Vagina (tissue), 2 donors: ENCODE measurements at regions not wholly inside any gene's neighbourhood (a gene's known extent, or its start where the extent isn't known, plus 50 kb on each side); places are given as distances from the start of the nearest gene placed in this dataset.

Experiments used
- DNase-seq, 2 donors: peaks; one replicate each; pipeline ENCODE4 v3.0.0-alpha.2; 2017; ENCODE audit errors: extremely low spot score in 2 of 2
- H3K27ac ChIP-seq: fragments of 200-600 bp; sonication (generic); one replicate; pipeline ENCODE4 v1.5.1; 2019
- H3K27me3 ChIP-seq: fragments of 200-600 bp; sonication (generic); one replicate; pipeline ENCODE4 v1.5.1; 2019
- H3K36me3 ChIP-seq, 2 donors: fragments of 200-600 bp; sonication (generic); one replicate each; pipeline ENCODE4 v1.5.1; 2017 to 2019
- H3K4me1 ChIP-seq: fragments of 200-600 bp; sonication (generic); one replicate; pipeline ENCODE4 v1.5.1; 2019
- H3K4me3 ChIP-seq, 2 donors: fragments of 200-600 bp; sonication (generic); 1 replicate in 1 of 2; 2 replicates in 1 of 2; pipeline ENCODE4 v1.5.1; 2016 to 2019
- H3K9me3 ChIP-seq: fragments of 200-600 bp; sonication (generic); one replicate; pipeline ENCODE4 v1.5.1; 2019
- CTCF ChIP-seq, 3 experiments: fragments of 450-650 bp in 2 of 3; fragments of 200-600 bp in 1 of 3; sonication (generic) in 1 of 3; IDR thresholded peaks; one replicate each; pipeline ENCODE4 v1.5.1; 2017 to 2019; ENCODE audit warnings: antibody characterized with exemption in 3 of 3, mild to moderate bottlenecking in 2 of 3, moderate library complexity in 2 of 3
- POLR2A ChIP-seq, 2 donors: fragments of 450-650 bp; IDR thresholded peaks; one replicate each; pipeline ENCODE4 v1.6.1; 2017; ENCODE audit warnings: antibody characterized with exemption in 2 of 2, mild to moderate bottlenecking in 2 of 2, moderate library complexity in 2 of 2
- POLR2AphosphoS5 ChIP-seq, 2 donors: sonication (generic); formaldehyde crosslinking; IDR thresholded peaks; one replicate each; pipeline ENCODE4 v1.9.0; 2017; ENCODE audit warnings: antibody characterized with exemption in 2 of 2, mild to moderate bottlenecking in 2 of 2, low read depth in 1 of 2; ENCODE audit not compliant: insufficient read depth in 1 of 2
- intact Hi-C: fragments of 100-400 bp; cut with DNase I; formaldehyde crosslinking; loops from one replicate; pipeline ENCODE4 v1.15.1; 2023

DNA sequence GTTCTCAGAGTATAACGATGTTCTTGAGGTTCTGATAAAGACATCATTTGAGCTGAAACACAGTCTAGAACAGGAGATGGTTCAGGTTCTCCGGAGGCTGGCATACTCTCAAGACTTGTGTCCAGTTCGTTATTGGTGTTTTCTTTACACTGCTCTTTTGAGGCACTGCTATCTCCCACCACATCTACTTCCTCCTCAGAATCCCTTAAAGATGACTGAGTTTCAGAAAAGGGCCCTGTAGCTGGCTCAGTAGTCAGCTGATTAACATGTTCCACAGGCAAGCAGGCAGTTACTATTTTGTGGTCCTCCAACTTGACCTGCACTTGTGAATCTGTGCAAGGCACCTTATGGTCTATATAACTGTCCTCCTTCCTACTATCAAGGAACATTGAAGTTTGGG lies 50.2 kb downstream of the ZZZ3 start:
- no peak overlapping the region for H3K4me3 ChIP-seq
- no peaks in the 10 kb centered on the region for H3K27me3 ChIP-seq
- intact Hi-C loops = no loop called here
- peaks cover 0 to 22% of the 10 kb centered on the region in 2 donors for H3K36me3 ChIP-seq
- no peak for DNase-seq
- H3K9me3 ChIP-seq = no peaks in the 10 kb centered on the region
- H3K4me1 ChIP-seq = no peaks in the 10 kb centered on the region
- no peak overlapping the region for H3K27ac ChIP-seq
- TF ChIP-seq POLR2A (IDR thresholded peaks at IDR 0.05) (no peak), POLR2AphosphoS5 (IDR thresholded peaks at IDR 0.05; ENCODE audit: insufficient read depth in 1 of 2, low read depth in 1 of 2) (no peak), CTCF (IDR thresholded peaks at IDR 0.05) (no peak)

GRCh38 chr1:77631751-77632150 lies 50.7 kb downstream of the ZZZ3 start:
- no peaks in the 10 kb centered on the region for H3K9me3 ChIP-seq
- no peaks in the 10 kb centered on the region for H3K27me3 ChIP-seq
- TF ChIP-seq CTCF (IDR thresholded peaks at IDR 0.05) (no peak), POLR2AphosphoS5 (IDR thresholded peaks at IDR 0.05; ENCODE audit: insufficient read depth in 1 of 2, low read depth in 1 of 2) (no peak), POLR2A (IDR thresholded peaks at IDR 0.05) (no peak)
- no peak overlapping the region for H3K4me3 ChIP-seq
- H3K27ac ChIP-seq = no peak overlapping the region
- no peak for DNase-seq
- intact Hi-C loops = loop anchor here (2.0 kb wide), 1 partner anchor 21 kb away; no protein-coding TSS in a partner anchor
- peaks cover 0 to 22% of the 10 kb centered on the region in 2 donors for H3K36me3 ChIP-seq
- H3K4me1 ChIP-seq = no peaks in the 10 kb centered on the region

DNA sequence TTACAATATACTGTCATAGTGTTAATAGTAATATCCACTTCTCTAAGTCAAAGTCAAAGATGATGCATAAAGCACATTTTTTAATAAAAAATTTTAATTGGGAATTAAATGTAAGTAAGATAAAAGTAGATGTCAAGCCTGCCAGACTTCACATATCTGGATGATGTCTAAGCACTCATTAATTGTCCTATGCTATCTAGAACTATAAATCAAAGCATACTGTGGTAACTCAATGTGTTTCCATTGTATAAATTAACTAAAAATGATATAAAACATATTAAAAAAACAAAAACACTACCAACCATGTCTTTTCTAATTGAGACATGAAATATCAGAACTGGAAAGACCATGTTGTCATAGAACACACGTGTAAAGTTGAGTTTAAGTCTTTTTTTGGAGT lies 51.2 kb downstream of the ZZZ3 start:
- no peak overlapping the region for H3K27ac ChIP-seq
- DNase-seq = no peak
- TF ChIP-seq POLR2A (IDR thresholded peaks at IDR 0.05) = no peak
- TF ChIP-seq CTCF (IDR thresholded peaks at IDR 0.05) = no peak
- no peak for TF ChIP-seq POLR2AphosphoS5 (IDR thresholded peaks at IDR 0.05; ENCODE audit: insufficient read depth in 1 of 2, low read depth in 1 of 2)
- H3K36me3 ChIP-seq = peaks cover 0 to 22% of the 10 kb centered on the region in 2 donors
- intact Hi-C loops = loop anchor here (2.0 kb wide), 1 partner anchor 21 kb away; no protein-coding TSS in a partner anchor
- H3K4me1 ChIP-seq = no peaks in the 10 kb centered on the region
- H3K9me3 ChIP-seq = no peaks in the 10 kb centered on the region
- no peak overlapping the region for H3K4me3 ChIP-seq
- H3K27me3 ChIP-seq = no peaks in the 10 kb centered on the region

DNA sequence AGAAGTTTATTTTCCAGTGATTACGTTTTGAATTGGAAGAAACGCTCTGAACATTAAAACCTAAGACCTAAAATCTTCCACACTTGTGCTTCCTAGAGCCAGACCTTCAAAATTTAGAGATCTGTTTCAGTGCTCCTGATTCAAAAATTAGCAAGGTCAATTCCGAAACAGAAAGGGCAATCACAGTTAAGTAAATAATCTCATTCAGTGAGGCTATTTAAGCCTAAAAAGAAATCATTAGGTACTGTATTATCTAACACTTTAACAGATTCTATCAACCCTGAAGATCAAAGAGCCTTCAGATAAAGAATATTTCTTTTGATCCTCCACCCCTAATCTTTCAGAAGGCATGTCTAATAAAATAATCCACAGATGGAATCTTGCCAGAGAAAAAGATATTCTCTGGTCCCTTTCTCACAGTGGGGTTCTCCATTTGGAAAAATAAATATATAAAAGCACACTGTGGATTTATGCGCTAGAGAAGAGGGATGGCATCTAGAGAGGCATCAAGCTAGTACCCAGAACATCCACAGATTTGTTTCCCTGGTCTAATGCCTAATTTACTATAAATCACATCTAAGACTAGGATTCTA lies 54.4 kb downstream of the ZZZ3 start:
- no peaks in the 10 kb centered on the region for H3K4me1 ChIP-seq
- no peak overlapping the region for H3K27ac ChIP-seq
- H3K9me3 ChIP-seq = no peaks in the 10 kb centered on the region
- peaks cover 0 to 21% of the 10 kb centered on the region in 2 donors for H3K36me3 ChIP-seq
- intact Hi-C loops = no loop called here
- no peak for TF ChIP-seq CTCF (IDR thresholded peaks at IDR 0.05)
- no peak for TF ChIP-seq POLR2AphosphoS5 (IDR thresholded peaks at IDR 0.05; ENCODE audit: insufficient read depth in 1 of 2, low read depth in 1 of 2)
- TF ChIP-seq POLR2A (IDR thresholded peaks at IDR 0.05) = no peak
- no peak for DNase-seq
- no peaks in the 10 kb centered on the region for H3K27me3 ChIP-seq
- no peak overlapping the region for H3K4me3 ChIP-seq

DNA sequence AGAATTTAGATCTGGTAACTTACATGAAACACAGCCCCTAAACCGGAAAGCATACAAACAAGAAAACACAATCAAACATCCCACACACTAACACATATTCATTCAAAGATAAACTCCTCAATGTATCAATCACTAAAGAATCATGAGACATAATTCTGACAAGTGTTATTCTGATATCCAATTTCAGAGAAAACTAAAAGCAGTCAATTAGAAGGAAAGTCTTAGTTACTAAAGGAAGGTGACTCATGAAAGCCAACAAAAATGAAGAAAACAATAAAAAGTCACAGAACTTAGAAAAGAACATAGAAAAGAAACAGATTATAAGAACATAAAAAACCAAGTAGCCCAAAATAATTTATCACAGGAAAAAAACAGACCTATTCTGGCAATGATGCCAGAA lies 57.2 kb downstream of the ZZZ3 start:
- Histone ChIP-seq H3K36me3 (peaks cover 0 to 15% of the 10 kb centered on the region in 2 donors), H3K27me3 (no peaks in the 10 kb centered on the region)

More for the DNA sequence above, 57.2 kb downstream of the ZZZ3 start:
- H3K4me3 ChIP-seq = no peak overlapping the region
- H3K9me3 ChIP-seq = no peaks in the 10 kb centered on the region
- no peaks in the 10 kb centered on the region for H3K4me1 ChIP-seq
- H3K27ac ChIP-seq = no peak overlapping the region
- no peak for TF ChIP-seq CTCF (IDR thresholded peaks at IDR 0.05)
- TF ChIP-seq POLR2AphosphoS5 (IDR thresholded peaks at IDR 0.05; ENCODE audit: insufficient read depth in 1 of 2, low read depth in 1 of 2) = no peak
- no peak for TF ChIP-seq POLR2A (IDR thresholded peaks at IDR 0.05)
- no peak for DNase-seq
- intact Hi-C loops = no loop called here
